Transverse colon (tissue), 4 donors: ENCODE measurements at regions not wholly inside any gene's neighbourhood (a gene's known extent, or its start where the extent isn't known, plus 50 kb on each side); places are given as distances from the start of the nearest gene placed in this dataset.

ENCODE experiments used
- DNase-seq: peaks from one replicate; pipeline ENCODE4 v3.0.0-alpha.2; 2019
- H3K27ac ChIP-seq, 4 donors: fragments of 200-600 bp; sonication (generic); 2 replicates each; pipeline ENCODE4 v1.5.1; 2016 to 2018; ENCODE audit warnings: inconsistent platforms in 4 of 4
- H3K27me3 ChIP-seq: fragments of 200-600 bp; sonication (generic); 2 replicates; pipeline ENCODE4 v1.5.1; 2017; ENCODE audit warnings: inconsistent platforms
- H3K36me3 ChIP-seq, 4 donors: fragments of 200-600 bp; sonication (generic); 2 replicates each; pipeline ENCODE4 v1.5.1; 2017 to 2019; ENCODE audit warnings: inconsistent platforms in 4 of 4
- H3K4me1 ChIP-seq, 4 donors: fragments of 200-600 bp; sonication (generic); 2 replicates each; pipeline ENCODE4 v1.5.1; 2017 to 2020; ENCODE audit warnings: inconsistent platforms in 4 of 4
- H3K4me3 ChIP-seq, 4 donors: fragments of 200-600 bp; sonication (generic); 1 replicate in 1 of 4; 2 replicates in 3 of 4; pipeline versions ENCODE4 v1.5.1 to v1.6.1; 2017 to 2019; ENCODE audit warnings: inconsistent platforms in 4 of 4
- H3K9me3 ChIP-seq, 2 donors: fragments of 200-600 bp; sonication (generic); 2 replicates each; pipeline ENCODE4 v1.5.1; 2017 to 2019; ENCODE audit warnings: inconsistent platforms in 2 of 2
- EP300 ChIP-seq: sonication (generic); formaldehyde crosslinking; IDR thresholded peaks from one replicate; pipeline ENCODE4 v1.6.1; 2017; ENCODE audit warnings: antibody characterized with exemption, low read depth
- POLR2A ChIP-seq: fragments of 450-650 bp; IDR thresholded peaks from one replicate; pipeline ENCODE4 v1.6.1; 2016; ENCODE audit warnings: antibody characterized with exemption, mild to moderate bottlenecking, moderate library complexity
- POLR2AphosphoS5 ChIP-seq, 3 donors: sonication (generic); formaldehyde crosslinking; IDR thresholded peaks; one replicate each; pipeline ENCODE4 v1.6.1; 2016; ENCODE audit warnings: antibody characterized with exemption in 3 of 3
- WGBS, 2 donors: methylation state at CpG; one replicate each; pipeline ENCODE4 v1.1.5; 2018; ENCODE audit warnings: low coverage in 1 of 2; 5-methylcytosine and 5-hydroxymethylcytosine counted together
- in situ Hi-C, 4 donors: fragments of 200-750 bp; cut with MboI; loops; one replicate each; pipeline versions ENCODE4 v1.15.0 to v1.15.1; 2017; ENCODE audit warnings: low sequenced_read_pairs in 3 of 4, low pct_ligation_motif_present in 1 of 4, low pct_unique_long_range_greater_than_20kb in 1 of 4
- intact Hi-C: fragments of 100-400 bp; cut with DNase I; formaldehyde crosslinking; loops from one replicate; pipeline ENCODE4 v1.15.1; 2023; ENCODE audit warnings: low total_unique reads
- TF ChIP-seq, protein P1 (sequence below), 5 experiments: fragments of 200-600 bp in 3 of 5; fragments of 450-650 bp in 2 of 5; sonication (generic) in 3 of 5; IDR thresholded peaks; 1 replicate in 2 of 5; 2 replicates in 3 of 5; pipeline ENCODE4 v1.5.1; 2016 to 2017; ENCODE audit warnings: antibody characterized with exemption in 5 of 5, inconsistent platforms in 3 of 5, mild to moderate bottlenecking in 2 of 5, moderate library complexity in 1 of 5

GRCh38 chr5:159427180-159428012 is 97.1 kb upstream of the IL12B start:
- DNase-seq, result no peak
- 52 to 55% methylated on average over 6 to 7 of the region's 7 CpGs for WGBS, 2 donors
- H3K4me3 ChIP-seq, result no peak overlapping the region
- intact Hi-C loops, result no loop called here
- H3K27ac ChIP-seq, result no peak overlapping the region
- no peaks in the 10 kb centered on the region for H3K9me3 ChIP-seq
- in situ Hi-C loops, result loop anchor here in 1 of 4 donors (25.0 kb wide), 1 partner anchor 535 kb away; no protein-coding TSS in a partner anchor
- no peaks in the 10 kb centered on the region for H3K36me3 ChIP-seq
- H3K4me1 ChIP-seq, result no peaks in the 10 kb centered on the region
- TF ChIP-seq POLR2AphosphoS5 (IDR thresholded peaks at IDR 0.05), result no peak
- TF ChIP-seq EP300, result no peak
- no peak for TF ChIP-seq POLR2A
- TF ChIP-seq, protein P1, sequence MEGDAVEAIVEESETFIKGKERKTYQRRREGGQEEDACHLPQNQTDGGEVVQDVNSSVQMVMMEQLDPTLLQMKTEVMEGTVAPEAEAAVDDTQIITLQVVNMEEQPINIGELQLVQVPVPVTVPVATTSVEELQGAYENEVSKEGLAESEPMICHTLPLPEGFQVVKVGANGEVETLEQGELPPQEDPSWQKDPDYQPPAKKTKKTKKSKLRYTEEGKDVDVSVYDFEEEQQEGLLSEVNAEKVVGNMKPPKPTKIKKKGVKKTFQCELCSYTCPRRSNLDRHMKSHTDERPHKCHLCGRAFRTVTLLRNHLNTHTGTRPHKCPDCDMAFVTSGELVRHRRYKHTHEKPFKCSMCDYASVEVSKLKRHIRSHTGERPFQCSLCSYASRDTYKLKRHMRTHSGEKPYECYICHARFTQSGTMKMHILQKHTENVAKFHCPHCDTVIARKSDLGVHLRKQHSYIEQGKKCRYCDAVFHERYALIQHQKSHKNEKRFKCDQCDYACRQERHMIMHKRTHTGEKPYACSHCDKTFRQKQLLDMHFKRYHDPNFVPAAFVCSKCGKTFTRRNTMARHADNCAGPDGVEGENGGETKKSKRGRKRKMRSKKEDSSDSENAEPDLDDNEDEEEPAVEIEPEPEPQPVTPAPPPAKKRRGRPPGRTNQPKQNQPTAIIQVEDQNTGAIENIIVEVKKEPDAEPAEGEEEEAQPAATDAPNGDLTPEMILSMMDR (IDR thresholded peaks at IDR 0.05), result no peak
- no peaks in the 10 kb centered on the region for H3K27me3 ChIP-seq

DNA sequence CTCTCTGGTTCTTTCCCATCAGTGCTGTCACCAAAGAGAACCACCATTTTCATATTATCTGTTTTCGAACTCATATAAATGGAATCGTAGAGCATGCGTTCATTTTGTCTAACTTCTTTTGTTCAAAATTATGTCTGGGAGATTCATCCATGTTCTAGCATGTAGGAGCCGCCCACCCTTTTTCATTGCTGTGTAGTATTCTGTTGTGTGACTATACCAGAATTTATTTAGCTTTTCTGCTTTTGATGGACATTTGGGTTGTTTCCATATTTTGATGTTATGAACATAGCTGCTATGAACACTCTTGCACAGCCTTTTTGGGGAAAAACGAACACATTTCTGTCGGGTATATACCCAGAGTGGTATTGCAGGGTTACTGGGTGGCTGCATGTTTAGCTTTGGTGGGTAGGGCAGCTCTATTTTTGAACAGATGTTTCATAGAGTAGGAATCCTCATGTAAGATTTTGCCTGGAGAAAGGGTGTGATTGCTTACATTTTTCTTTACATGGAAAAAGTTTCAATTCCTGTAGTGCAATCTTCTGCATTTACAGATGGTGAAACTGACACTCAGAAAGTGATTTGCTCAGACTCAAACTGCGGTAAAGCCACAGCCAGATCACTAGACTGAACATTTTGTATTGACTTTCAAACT is 100.2 kb upstream of the IL12B start:
- DNase-seq, result no peak
- TF ChIP-seq, protein P1 (IDR thresholded peaks at IDR 0.05), result no peak
- no peak for TF ChIP-seq POLR2A
- no peak for TF ChIP-seq EP300
- no peak for TF ChIP-seq POLR2AphosphoS5 (IDR thresholded peaks at IDR 0.05)
- H3K9me3 ChIP-seq, result no peaks in the 10 kb centered on the region
- in situ Hi-C loops (loop anchor here in 1 of 4 donors (25.0 kb wide), 1 partner anchor 532 kb away; no protein-coding TSS in a partner anchor), intact Hi-C loops (loop anchor here (1.0 kb wide), 1 partner anchor 36 kb away; no protein-coding TSS in a partner anchor)
- no peaks in the 10 kb centered on the region for H3K4me1 ChIP-seq
- H3K36me3 ChIP-seq, result no peaks in the 10 kb centered on the region
- H3K27ac ChIP-seq, result no peak overlapping the region
- no peaks in the 10 kb centered on the region for H3K27me3 ChIP-seq
- H3K4me3 ChIP-seq, result no peak overlapping the region
- WGBS, 2 donors, result 88 to 92% methylated on average over 6 to 7 of the region's 7 CpGs

GRCh38 chr5:159435855-159436254 is 105.6 kb upstream of the IL12B start:
- H3K27ac ChIP-seq, result no peak overlapping the region
- intact Hi-C loops (no loop called here), in situ Hi-C loops (loop anchor here in 1 of 4 donors (25.0 kb wide), 1 partner anchor 526 kb away; no protein-coding TSS in a partner anchor)
- H3K36me3 ChIP-seq, result no peaks in the 10 kb centered on the region
- H3K4me3 ChIP-seq, result no peak overlapping the region
- H3K9me3 ChIP-seq, result no peaks in the 10 kb centered on the region
- H3K4me1 ChIP-seq, result no peaks in the 10 kb centered on the region
- DNase-seq, result no peak
- TF ChIP-seq, protein P1 (IDR thresholded peaks at IDR 0.05), result no peak
- TF ChIP-seq EP300 (no peak), POLR2AphosphoS5 (IDR thresholded peaks at IDR 0.05) (no peak), POLR2A (no peak)
- no peaks in the 10 kb centered on the region for H3K27me3 ChIP-seq
- 87% methylated on average over 2 of the region's 2 CpGs; no CpG with 5 or more reads in 1 of the 2 donors for WGBS, 2 donors

DNA sequence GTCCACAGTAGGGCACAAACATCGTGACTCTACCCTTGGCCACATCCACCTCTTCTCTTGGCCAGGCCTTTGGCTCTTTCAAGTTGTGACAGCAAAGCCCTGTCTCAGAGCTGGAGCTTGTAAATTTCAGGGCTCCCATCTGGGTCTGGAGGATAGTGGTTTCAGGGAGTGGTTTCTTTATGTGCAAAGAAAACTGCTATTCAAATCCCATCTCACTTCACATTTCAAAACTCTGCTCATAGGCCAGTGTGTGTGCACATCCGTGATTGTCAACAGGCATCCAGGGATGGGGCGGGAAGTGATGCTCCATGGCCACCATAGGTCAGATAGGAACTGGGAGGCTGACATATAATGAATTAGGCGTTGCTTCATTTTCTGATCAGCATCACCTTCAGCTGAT is 107.8 kb upstream of the IL12B start:
- in situ Hi-C loops (loop anchor here in 1 of 4 donors (25.0 kb wide), 1 partner anchor 524 kb away; no protein-coding TSS in a partner anchor), intact Hi-C loops (no loop called here)
- Histone ChIP-seq H3K27ac (no peak overlapping the region), H3K9me3 (no peaks in the 10 kb centered on the region), H3K36me3 (no peaks in the 10 kb centered on the region), H3K4me3 (no peak overlapping the region), H3K4me1 (no peaks in the 10 kb centered on the region), H3K27me3 (no peaks in the 10 kb centered on the region)
- WGBS, 2 donors, result 71 to 73% methylated on average over 1 to 4 of the region's 4 CpGs
- no peak for DNase-seq
- TF ChIP-seq POLR2A (no peak), EP300 (no peak), POLR2AphosphoS5 (IDR thresholded peaks at IDR 0.05) (no peak)
- TF ChIP-seq, protein P1 (IDR thresholded peaks at IDR 0.05), result no peak
